DOHH2 (cell line): ENCODE measurements at regions not wholly inside any gene's neighbourhood (a gene's known extent, or its start where the extent isn't known, plus 50 kb on each side); places are given as distances from the start of the nearest gene placed in this dataset.

ENCODE experiments used
- EZH2phosphoT487 ChIP-seq: fragments of 200-600 bp; sonication (generic); IDR thresholded peaks from 2 replicates; pipeline ENCODE4 v1.6.1; 2017; ENCODE audit warnings: borderline replicate concordance, mild to moderate bottlenecking, antibody characterized with exemption, low read length, moderate library complexity, mixed read lengths
- TF ChIP-seq, protein P1 (sequence below): fragments of 200-600 bp; sonication (generic); IDR thresholded peaks from one replicate; pipeline ENCODE4 v1.5.1; 2014; ENCODE audit warnings: antibody characterized with exemption, mild to moderate bottlenecking, low read depth, low read length; ENCODE audit not compliant: poor library complexity, severe bottlenecking

GRCh38 chr7:102047-102711 is 90.2 kb upstream of the FAM20C start:
- TF ChIP-seq, protein P1, sequence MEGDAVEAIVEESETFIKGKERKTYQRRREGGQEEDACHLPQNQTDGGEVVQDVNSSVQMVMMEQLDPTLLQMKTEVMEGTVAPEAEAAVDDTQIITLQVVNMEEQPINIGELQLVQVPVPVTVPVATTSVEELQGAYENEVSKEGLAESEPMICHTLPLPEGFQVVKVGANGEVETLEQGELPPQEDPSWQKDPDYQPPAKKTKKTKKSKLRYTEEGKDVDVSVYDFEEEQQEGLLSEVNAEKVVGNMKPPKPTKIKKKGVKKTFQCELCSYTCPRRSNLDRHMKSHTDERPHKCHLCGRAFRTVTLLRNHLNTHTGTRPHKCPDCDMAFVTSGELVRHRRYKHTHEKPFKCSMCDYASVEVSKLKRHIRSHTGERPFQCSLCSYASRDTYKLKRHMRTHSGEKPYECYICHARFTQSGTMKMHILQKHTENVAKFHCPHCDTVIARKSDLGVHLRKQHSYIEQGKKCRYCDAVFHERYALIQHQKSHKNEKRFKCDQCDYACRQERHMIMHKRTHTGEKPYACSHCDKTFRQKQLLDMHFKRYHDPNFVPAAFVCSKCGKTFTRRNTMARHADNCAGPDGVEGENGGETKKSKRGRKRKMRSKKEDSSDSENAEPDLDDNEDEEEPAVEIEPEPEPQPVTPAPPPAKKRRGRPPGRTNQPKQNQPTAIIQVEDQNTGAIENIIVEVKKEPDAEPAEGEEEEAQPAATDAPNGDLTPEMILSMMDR, result no peak
- no peak for TF ChIP-seq EZH2phosphoT487
